ENCODE measurements at regions not wholly inside any gene's neighbourhood (a gene's known extent, or its start where the extent isn't known, plus 50 kb on each side); places are given as distances from the start of the nearest gene placed in this dataset.

GRCh38 chr10:24779737-24780136, 56.0 kb upstream of the ARHGAP21 start:
- BruUV-seq (replicated peaks): no TSS peak
- DNase-seq: no peak
- intact Hi-C loops (cut with micrococcal nuclease; ENCODE audit: unreplicated experiment): no loop called here
- H3K36me3 Mint-ChIP-seq (ENCODE audit: insufficient read depth, unreplicated experiment): no peaks in the 10 kb centered on the region
- H3K9me3 Mint-ChIP-seq (ENCODE audit: low read depth, unreplicated experiment): peaks cover 3% of the 10 kb centered on the region
- H3K27ac Mint-ChIP-seq (ENCODE audit: unreplicated experiment): no peak overlapping the region
- CTCF ChIA-PET: no interaction called here
- no peaks in the 10 kb centered on the region for H3K27me3 Mint-ChIP-seq (ENCODE audit: unreplicated experiment)
- no peak for TF ChIP-seq CTCF (IDR thresholded peaks at IDR 0.05; ENCODE audit: unreplicated experiment)
- no peaks in the 10 kb centered on the region for H3K4me1 Mint-ChIP-seq (ENCODE audit: low read depth, unreplicated experiment)
- H3K4me3 Mint-ChIP-seq (ENCODE audit: low read depth, unreplicated experiment): no peak overlapping the region

GRCh38 chr10:24778298-24778697, 54.6 kb upstream of the ARHGAP21 start:
- no peak for TF ChIP-seq CTCF (IDR thresholded peaks at IDR 0.05; ENCODE audit: unreplicated experiment)
- CTCF ChIA-PET: interaction anchor here (0.7 kb wide), 1 partner anchor 52 kb away, joined by 4 read pairs; no protein-coding TSS in a partner anchor
- Mint-ChIP-seq H3K9me3 (ENCODE audit: low read depth, unreplicated experiment) (peaks cover 3% of the 10 kb centered on the region), H3K27me3 (ENCODE audit: unreplicated experiment) (no peaks in the 10 kb centered on the region), H3K36me3 (ENCODE audit: insufficient read depth, unreplicated experiment) (no peaks in the 10 kb centered on the region), H3K4me3 (ENCODE audit: low read depth, unreplicated experiment) (no peak overlapping the region), H3K4me1 (ENCODE audit: low read depth, unreplicated experiment) (no peaks in the 10 kb centered on the region), H3K27ac (ENCODE audit: unreplicated experiment) (no peak overlapping the region)
- no TSS peak for BruUV-seq (replicated peaks)
- no peak for DNase-seq
- intact Hi-C loops (cut with micrococcal nuclease; ENCODE audit: unreplicated experiment): no loop called here

GRCh38 chr10:24777196-24777595, 53.5 kb upstream of the ARHGAP21 start:
- CTCF ChIA-PET: no interaction called here
- Mint-ChIP-seq H3K4me1 (ENCODE audit: low read depth, unreplicated experiment) (no peaks in the 10 kb centered on the region), H3K4me3 (ENCODE audit: low read depth, unreplicated experiment) (no peak overlapping the region), H3K27me3 (ENCODE audit: unreplicated experiment) (no peaks in the 10 kb centered on the region), H3K36me3 (ENCODE audit: insufficient read depth, unreplicated experiment) (no peaks in the 10 kb centered on the region), H3K9me3 (ENCODE audit: low read depth, unreplicated experiment) (no peaks in the 10 kb centered on the region), H3K27ac (ENCODE audit: unreplicated experiment) (no peak overlapping the region)
- no TSS peak for BruUV-seq (replicated peaks)
- DNase-seq: no peak
- no peak for TF ChIP-seq CTCF (IDR thresholded peaks at IDR 0.05; ENCODE audit: unreplicated experiment)
- intact Hi-C loops (cut with micrococcal nuclease; ENCODE audit: unreplicated experiment): no loop called here

- Mint-ChIP-seq H3K4me1 (ENCODE audit: low read depth, unreplicated experiment) (no peaks in the 10 kb centered on the region), H3K4me3 (ENCODE audit: low read depth, unreplicated experiment) (no peak overlapping the region), H3K27ac (ENCODE audit: unreplicated experiment) (no peak overlapping the region), H3K9me3 (ENCODE audit: low read depth, unreplicated experiment) (no peaks in the 10 kb centered on the region), H3K36me3 (ENCODE audit: insufficient read depth, unreplicated experiment) (no peaks in the 10 kb centered on the region), H3K27me3 (ENCODE audit: unreplicated experiment) (no peaks in the 10 kb centered on the region)
- intact Hi-C loops (cut with micrococcal nuclease; ENCODE audit: unreplicated experiment): no loop called here
- no peak for DNase-seq
- BruUV-seq (replicated peaks): no TSS peak
- CTCF ChIA-PET: interaction anchor here (1.2 kb wide), 1 partner anchor 11 kb away, joined by 3 read pairs; no protein-coding TSS in a partner anchor
- TF ChIP-seq CTCF (IDR thresholded peaks at IDR 0.05; ENCODE audit: unreplicated experiment): no peak
Observed at GRCh38 chr10:24773939-24774589, 50.4 kb upstream of the ARHGAP21 start.

All from Calu3 (cell line).